Vagina (tissue), 2 donors: ENCODE measurements at regions not wholly inside any gene's neighbourhood (a gene's known extent, or its start where the extent isn't known, plus 50 kb on each side); places are given as distances from the start of the nearest gene placed in this dataset.

Experiments used
- CTCF ChIP-seq, 3 experiments: fragments of 450-650 bp in 2 of 3; fragments of 200-600 bp in 1 of 3; sonication (generic) in 1 of 3; IDR thresholded peaks; one replicate each; pipeline ENCODE4 v1.5.1; 2017 to 2019; ENCODE audit warnings: antibody characterized with exemption in 3 of 3, mild to moderate bottlenecking in 2 of 3, moderate library complexity in 2 of 3
- POLR2A ChIP-seq, 2 donors: fragments of 450-650 bp; IDR thresholded peaks; one replicate each; pipeline ENCODE4 v1.6.1; 2017; ENCODE audit warnings: antibody characterized with exemption in 2 of 2, mild to moderate bottlenecking in 2 of 2, moderate library complexity in 2 of 2
- POLR2AphosphoS5 ChIP-seq, 2 donors: sonication (generic); formaldehyde crosslinking; IDR thresholded peaks; one replicate each; pipeline ENCODE4 v1.9.0; 2017; ENCODE audit warnings: antibody characterized with exemption in 2 of 2, mild to moderate bottlenecking in 2 of 2, low read depth in 1 of 2; ENCODE audit not compliant: insufficient read depth in 1 of 2

DNA sequence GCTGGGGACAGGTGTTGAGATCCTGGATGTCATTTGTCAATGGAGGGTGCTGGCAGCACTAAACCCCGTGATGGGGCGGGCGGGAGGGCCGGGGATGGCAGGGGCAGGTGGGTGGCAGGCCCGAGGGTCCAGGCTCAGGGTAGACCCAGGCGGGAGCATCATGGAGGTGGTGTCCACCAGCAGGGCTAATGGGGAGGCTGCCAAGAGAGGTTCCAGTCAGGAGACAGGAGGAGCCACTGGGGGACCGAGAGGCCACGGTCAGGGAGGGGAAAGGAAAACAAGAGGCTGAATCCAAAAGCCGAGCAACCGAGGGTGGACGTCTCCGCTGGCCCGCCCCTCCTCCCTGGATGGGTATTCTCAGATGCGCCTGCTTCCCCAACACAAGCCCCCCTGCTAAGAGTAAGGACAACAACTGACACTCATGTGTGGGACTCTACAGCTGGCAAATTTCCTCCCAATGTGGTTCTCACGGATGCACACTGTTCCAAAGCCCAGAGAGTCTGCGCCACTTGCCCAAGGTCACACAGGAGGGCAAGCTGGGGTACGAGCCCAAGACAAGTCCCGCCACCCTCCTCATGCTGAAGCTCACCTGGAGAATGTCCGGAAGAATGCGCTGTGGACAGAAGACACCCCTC, 132.0 kb downstream of the CPZ start:
- TF ChIP-seq CTCF (IDR thresholded peaks at IDR 0.05) (no peak), POLR2A (IDR thresholded peaks at IDR 0.05) (no peak), POLR2AphosphoS5 (IDR thresholded peaks at IDR 0.05; ENCODE audit: insufficient read depth in 1 of 2, low read depth in 1 of 2) (no peak)
